Breast epithelium (tissue), 3 donors: ENCODE measurements at regions not wholly inside any gene's neighbourhood (a gene's known extent, or its start where the extent isn't known, plus 50 kb on each side); places are given as distances from the start of the nearest gene placed in this dataset.

ENCODE experiments used
- CTCF ChIP-seq, 3 donors: fragments of 450-650 bp; IDR thresholded peaks; one replicate each; pipeline ENCODE4 v1.5.1; 2016 to 2017; ENCODE audit warnings: antibody characterized with exemption in 3 of 3, mild to moderate bottlenecking in 3 of 3, moderate library complexity in 3 of 3
- POLR2A ChIP-seq: fragments of 450-650 bp; IDR thresholded peaks from one replicate; pipeline ENCODE4 v1.6.1; 2016; ENCODE audit warnings: antibody characterized with exemption, mild to moderate bottlenecking, moderate library complexity
- POLR2AphosphoS5 ChIP-seq, 3 donors: sonication (generic); formaldehyde crosslinking; IDR thresholded peaks; one replicate each; pipeline ENCODE4 v1.6.1; 2017; ENCODE audit warnings: antibody characterized with exemption in 3 of 3

DNA sequence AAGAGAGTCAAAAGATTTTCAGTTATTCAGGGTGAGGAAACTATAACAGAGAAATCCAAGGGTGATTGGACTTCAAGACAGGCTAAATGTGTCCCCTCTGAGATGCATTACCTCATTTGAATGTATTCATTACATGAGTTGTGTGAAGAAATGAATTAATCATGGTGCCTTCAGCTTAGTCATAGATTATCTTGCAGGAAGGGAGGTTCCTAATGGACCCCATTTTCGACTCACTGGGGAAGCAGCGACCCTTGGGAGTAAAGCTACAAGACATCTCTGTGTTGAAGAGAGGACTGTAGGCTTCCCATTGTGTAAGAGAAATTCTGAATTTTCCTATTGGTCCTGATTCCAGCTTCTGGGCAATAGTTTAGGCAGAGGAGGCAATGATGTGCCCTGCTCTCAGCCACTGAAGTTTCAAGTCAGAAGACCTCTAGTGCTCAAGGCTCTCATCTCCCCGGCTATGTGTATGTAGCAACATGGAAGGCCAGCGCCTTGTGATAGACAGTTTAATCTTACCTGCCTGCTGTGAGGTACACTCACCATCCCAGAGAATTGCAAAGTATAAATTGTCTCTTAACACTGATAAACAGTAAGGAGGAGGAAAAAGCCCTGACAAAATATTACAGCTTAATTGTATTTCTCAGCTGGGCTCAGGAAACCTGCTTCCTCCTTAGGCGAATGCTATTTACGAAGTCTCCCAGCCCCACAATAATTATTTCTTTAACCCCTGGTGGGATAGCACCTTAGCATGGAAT lies 133.8 kb downstream of the PDCD6IP start:
- TF ChIP-seq CTCF (IDR thresholded peaks at IDR 0.05): no peak
- TF ChIP-seq POLR2AphosphoS5 (IDR thresholded peaks at IDR 0.05): no peak
- no peak for TF ChIP-seq POLR2A
